B cell (primary cell): ENCODE measurements at regions not wholly inside any gene's neighbourhood (a gene's known extent, or its start where the extent isn't known, plus 50 kb on each side); places are given as distances from the start of the nearest gene placed in this dataset.

Experiments
- ATAC-seq: fragments of 200-7000 bp; cut with Tn5 transposase; one replicate; pipeline ENCODE4 v1.10.0; 2021; ENCODE audit warnings: low read depth, mild to moderate bottlenecking, moderate number of reproducible peaks, moderate library complexity
- CTCF ChIA-PET: fragments of 350-600 bp; sonication (Branson Sonifier 250); formaldehyde crosslinking; loops from one replicate; lab custom pipeline; 2021; ENCODE audit warnings: antibody characterized with exemption, inconsistent platforms; lab: Charles Lee
- POLR2A ChIA-PET: fragments of 350-600 bp; sonication (Branson Sonifier 250); formaldehyde crosslinking; loops from one replicate; lab custom pipeline; 2021; ENCODE audit warnings: antibody characterized with exemption; lab: Charles Lee
- DNase-seq: peaks from one replicate; pipeline ENCODE4 v3.0.0; 2013
- H2AFZ ChIP-seq: 2 replicates; pipeline ENCODE4 v1.6.1; 2012; ENCODE audit warnings: mild to moderate bottlenecking, low read depth, low read length; ENCODE audit not compliant: insufficient read depth, poor library complexity, severe bottlenecking
- H3K27ac ChIP-seq, 2 donors: 1 replicate in 1 of 2; 2 replicates in 1 of 2; pipeline ENCODE4 v1.5.1; 2012 to 2013; ENCODE audit warnings: low read length in 2 of 2, mild to moderate bottlenecking in 2 of 2, moderate library complexity in 1 of 2
- H3K27me3 ChIP-seq, 4 experiments: fragments of 200-600 bp in 1 of 4; sonication (generic) in 1 of 4; replicated peaks in 1 of 4; 1 replicate in 2 of 4; 2 replicates in 2 of 4; pipeline versions ENCODE4 v1.6.1 to v1.7.0; 2013 to 2016; ENCODE audit warnings: low read length in 3 of 4, mild to moderate bottlenecking in 2 of 4, mixed read lengths in 1 of 4, moderate library complexity in 1 of 4; ENCODE audit not compliant: insufficient read depth in 4 of 4, control insufficient read depth in 3 of 4; ENCODE audit errors: control extremely low read depth in 1 of 4
- H3K36me3 ChIP-seq, 2 experiments: replicated peaks in 1 of 2; 1 replicate in 1 of 2; 2 replicates in 1 of 2; pipeline versions ENCODE4 v1.6.1 to v1.7.1; 2013; ENCODE audit warnings: low read length in 1 of 2; ENCODE audit not compliant: insufficient read depth in 2 of 2, control insufficient read depth in 1 of 2; ENCODE audit errors: control extremely low read depth in 1 of 2, extremely low read depth in 1 of 2
- H3K4me1 ChIP-seq, 2 donors: fragments of 200-600 bp in 1 of 2; sonication (generic) in 1 of 2; 1 replicate in 1 of 2; 2 replicates in 1 of 2; pipeline versions ENCODE4 v1.5.1 to v1.6.1; 2013 to 2017; ENCODE audit warnings: low read length in 2 of 2; ENCODE audit not compliant: control insufficient read depth in 2 of 2, insufficient read depth in 2 of 2
- H3K4me2 ChIP-seq: replicated peaks from 2 replicates; pipeline ENCODE3; 2012; ENCODE audit warnings: mild to moderate bottlenecking, low read depth, low read length; ENCODE audit not compliant: poor library complexity, severe bottlenecking
- H3K4me3 ChIP-seq, 5 experiments: fragments of 200-600 bp in 1 of 5; sonication (generic) in 1 of 5; 1 replicate in 3 of 5; 2 replicates in 2 of 5; pipeline versions ENCODE4 v1.5.1 to v1.7.0; 2011 to 2016; ENCODE audit warnings: low read length in 4 of 5, mild to moderate bottlenecking in 4 of 5, low read depth in 2 of 5, control low read depth in 1 of 5, moderate library complexity in 1 of 5; ENCODE audit not compliant: insufficient read depth in 1 of 5; ENCODE audit errors: control extremely low read depth in 1 of 5, extremely low read depth in 1 of 5
- H3K79me2 ChIP-seq: fragments of 200-600 bp; sonication (generic); one replicate; pipeline ENCODE4 v1.6.0; 2016; ENCODE audit warnings: low read length; ENCODE audit not compliant: control insufficient read depth, insufficient read depth
- H3K9ac ChIP-seq: fragments of 200-600 bp; sonication (generic); 2 replicates; pipeline ENCODE4 v1.6.1; 2017; ENCODE audit warnings: mild to moderate bottlenecking, low read length, moderate library complexity
- H3K9me3 ChIP-seq, 3 donors: one replicate each; pipeline versions ENCODE4 v1.6.1 to v1.7.1; 2013; ENCODE audit warnings: low read length in 2 of 3; ENCODE audit not compliant: control insufficient read depth in 2 of 3, insufficient read depth in 1 of 3; ENCODE audit errors: control extremely low read depth in 1 of 3
- H4K20me1 ChIP-seq: 2 replicates; pipeline ENCODE4 v1.6.0; 2012; ENCODE audit warnings: mild to moderate bottlenecking, low read length; ENCODE audit not compliant: insufficient read depth, control insufficient read depth, poor library complexity, severe bottlenecking
- H3K27ac Mint-ChIP-seq: one replicate; pipeline ENCODE4 v1.8.0; 2021; ENCODE audit warnings: mixed read lengths
- H3K27me3 Mint-ChIP-seq: one replicate; pipeline ENCODE4 v1.8.0; 2021; ENCODE audit warnings: mixed read lengths
- H3K4me1 Mint-ChIP-seq: one replicate; pipeline ENCODE4 v1.8.0; 2021; ENCODE audit warnings: mixed read lengths
- H3K4me3 Mint-ChIP-seq: one replicate; pipeline ENCODE4 v1.8.0; 2021; ENCODE audit warnings: mixed read lengths
- H3K9me3 Mint-ChIP-seq: one replicate; pipeline ENCODE4 v1.8.0; 2022; ENCODE audit warnings: mixed read lengths; ENCODE audit not compliant: insufficient read depth
- CTCF ChIP-seq: fragments of 200-600 bp; IDR thresholded peaks from one replicate; pipeline ENCODE4 v1.8.0; 2022; ENCODE audit warnings: antibody characterized with exemption, mild to moderate bottlenecking
- EZH2 ChIP-seq: IDR thresholded peaks from 2 replicates; pipeline ENCODE4 v1.6.1; 2012; ENCODE audit warnings: borderline replicate concordance, low read depth, mild to moderate bottlenecking, moderate library complexity, low read length; ENCODE audit not compliant: insufficient read depth, poor library complexity, severe bottlenecking
- WGBS: methylation state at CpG from one replicate; pipeline ENCODE4 v1.1.5; 2013; ENCODE audit warnings: missing lambda C conversion rate; ENCODE audit not compliant: insufficient coverage; 5-methylcytosine and 5-hydroxymethylcytosine counted together
- intact Hi-C: fragments of 100-400 bp; cut with micrococcal nuclease; formaldehyde crosslinking; loops from one replicate; pipeline ENCODE4 v1.10.0; 2022

GRCh38 chr6:160881148-160881808, 110.3 kb upstream of the MAP3K4 start:
- 11% methylated on average over 1 of the region's 2 CpGs for WGBS
- no peak for ATAC-seq

GRCh38 chr6:160882006-160882405, 109.6 kb upstream of the MAP3K4 start:
- no peaks in the 10 kb centered on the region for H4K20me1 ChIP-seq
- TF ChIP-seq EZH2: no peak
- TF ChIP-seq CTCF: no peak
- no CpG with 5 or more reads among the region's 2 CpGs for WGBS
- H3K4me3 Mint-ChIP-seq: no peak overlapping the region
- no peaks in the 10 kb centered on the region for H3K27me3 Mint-ChIP-seq
- no peak overlapping the region for H3K27ac ChIP-seq
- no peaks in the 10 kb centered on the region for H3K4me1 Mint-ChIP-seq
- DNase-seq: no peak
- H3K9me3 Mint-ChIP-seq: no peaks in the 10 kb centered on the region
- no peak overlapping the region for H3K9ac ChIP-seq
- no peaks in the 10 kb centered on the region for H3K27me3 ChIP-seq
- H3K4me2 ChIP-seq: no peak overlapping the region
- H3K4me1 ChIP-seq: no peaks in the 10 kb centered on the region
- CTCF ChIA-PET: no interaction called here
- intact Hi-C loops: no loop called here
- peaks cover 0 to 1% (median 0%) of the 10 kb centered on the region in 3 donors for H3K9me3 ChIP-seq
- no peak overlapping the region for H2AFZ ChIP-seq
- no peak for ATAC-seq
- POLR2A ChIA-PET: no interaction called here
- no peaks in the 10 kb centered on the region for H3K36me3 ChIP-seq
- H3K27ac Mint-ChIP-seq: no peak overlapping the region
- no peaks in the 10 kb centered on the region for H3K79me2 ChIP-seq
- no peak overlapping the region for H3K4me3 ChIP-seq

More at GRCh38 chr6:160881148-160881808, 110.3 kb upstream of the MAP3K4 start:
- Mint-ChIP-seq H3K27me3 (peaks cover 4% of the 10 kb centered on the region), H3K4me3 (no peak overlapping the region), H3K4me1 (no peaks in the 10 kb centered on the region), H3K27ac (no peak overlapping the region), H3K9me3 (no peaks in the 10 kb centered on the region)
- DNase-seq: no peak
- CTCF ChIA-PET: no interaction called here
- Histone ChIP-seq H3K4me2 (no peak overlapping the region), H2AFZ (no peak overlapping the region), H3K27ac (no peak overlapping the region), H3K27me3 (peaks cover 0 to 5% (median 0%) of the 10 kb centered on the region in 4 experiments), H3K79me2 (no peaks in the 10 kb centered on the region), H4K20me1 (no peaks in the 10 kb centered on the region), H3K4me3 (no peak overlapping the region), H3K9me3 (peaks cover 0 to 3% (median 0%) of the 10 kb centered on the region in 3 donors), H3K36me3 (no peaks in the 10 kb centered on the region), H3K4me1 (no peaks in the 10 kb centered on the region), H3K9ac (no peak overlapping the region)
- POLR2A ChIA-PET: no interaction called here
- no peak for TF ChIP-seq EZH2
- TF ChIP-seq CTCF: no peak
- intact Hi-C loops: no loop called here
